ENCODE measurements at regions not wholly inside any gene's neighbourhood (a gene's known extent, or its start where the extent isn't known, plus 50 kb on each side); places are given as distances from the start of the nearest gene placed in this dataset.

GRCh38 chrX:137101273-137101990, 67.6 kb upstream of the GPR101 start:
- H3K9me3 ChIP-seq (ENCODE audit: control insufficient read depth in 2 of 3, low read length in 3 of 3) = no peaks in the 10 kb centered on the region
- CTCF ChIA-PET = no interaction called here
- H3K36me3 Mint-ChIP-seq = no peaks in the 10 kb centered on the region
- no peaks in the 10 kb centered on the region for H3K4me1 ChIP-seq (ENCODE audit: control insufficient read depth in 2 of 2, insufficient read depth in 2 of 2, low read length in 2 of 2)
- no peak overlapping the region for H3K4me3 ChIP-seq (ENCODE audit: low read length)
- H3K4me3 Mint-ChIP-seq = no peak overlapping the region
- peaks cover 0 to 2% (median 0%) of the 10 kb centered on the region in 11 donors for H3K9me3 Mint-ChIP-seq
- DNase-seq (no peak), ATAC-seq (no peak)
- no peaks in the 10 kb centered on the region for H3K36me3 ChIP-seq (ENCODE audit: control insufficient read depth in 2 of 3, insufficient read depth in 3 of 3, low read length in 3 of 3)
- no peaks in the 10 kb centered on the region for H3K27me3 ChIP-seq (ENCODE audit: control insufficient read depth in 2 of 2, insufficient read depth in 2 of 2, low read length in 2 of 2)
- POLR2A ChIA-PET = no interaction called here
- no peak overlapping the region for H3K27ac Mint-ChIP-seq
- no peak overlapping the region for H3K27ac ChIP-seq (ENCODE audit: low read depth, low read length)
- H3K27me3 Mint-ChIP-seq = peaks cover 0 to 22% (median 8%) of the 10 kb centered on the region in 5 donors
- intact Hi-C loops (cut with micrococcal nuclease) = no loop called here
- H3K4me1 Mint-ChIP-seq = no peaks in the 10 kb centered on the region
